Astrocyte (in vitro differentiated cells and primary cell): ENCODE measurements at regions not wholly inside any gene's neighbourhood (a gene's known extent, or its start where the extent isn't known, plus 50 kb on each side); places are given as distances from the start of the nearest gene placed in this dataset.

Experiments used
- DNase-seq: peaks from one replicate; pipeline ENCODE4 v3.0.0-alpha.2; 2010; ENCODE audit warnings: low read depth
- FAIRE-seq: peaks from 2 replicates; lab custom pipeline; 2011; peaks lifted over from hg19 to GRCh38; lab: Jason Lieb, UNC
- H2AFZ ChIP-seq: 2 replicates; pipeline ENCODE4 v1.6.0; 2012; ENCODE audit warnings: low read depth, low read length, inconsistent platforms
- H3K27ac ChIP-seq: 2 replicates; pipeline ENCODE4 v1.5.1; 2011; ENCODE audit warnings: low read depth, low read length, inconsistent platforms
- H3K27me3 ChIP-seq: 2 replicates; pipeline ENCODE4 v1.6.0; 2011; ENCODE audit warnings: low read length, inconsistent platforms; ENCODE audit not compliant: insufficient read depth
- H3K36me3 ChIP-seq: 2 replicates; pipeline ENCODE4 v1.5.1; 2011; ENCODE audit warnings: low read length, inconsistent platforms; ENCODE audit not compliant: insufficient read depth
- H3K4me1 ChIP-seq: 2 replicates; pipeline ENCODE4 v1.5.1; 2011; ENCODE audit warnings: low read length, inconsistent platforms; ENCODE audit not compliant: insufficient read depth
- H3K4me2 ChIP-seq: 2 replicates; pipeline ENCODE4 v1.6.0; 2012; ENCODE audit warnings: low read length, inconsistent platforms
- H3K4me3 ChIP-seq: 2 replicates; pipeline ENCODE4 v1.5.1; 2011; ENCODE audit warnings: low read depth, mild to moderate bottlenecking, low read length, inconsistent platforms; ENCODE audit not compliant: insufficient read depth
- H3K79me2 ChIP-seq: 2 replicates; pipeline ENCODE4 v1.6.0; 2012; ENCODE audit warnings: mild to moderate bottlenecking, low read length, inconsistent platforms; ENCODE audit not compliant: insufficient read depth
- H3K9ac ChIP-seq: 2 replicates; pipeline ENCODE4 v1.6.0; 2012; ENCODE audit warnings: mild to moderate bottlenecking, low read length, inconsistent platforms
- H3K9me3 ChIP-seq: 2 replicates; pipeline ENCODE4 v1.5.1; 2012; ENCODE audit warnings: low read depth, mild to moderate bottlenecking, low read length, inconsistent platforms; ENCODE audit not compliant: insufficient read depth
- H4K20me1 ChIP-seq: 2 replicates; pipeline ENCODE4 v1.6.0; 2012; ENCODE audit warnings: low read length, inconsistent platforms; ENCODE audit not compliant: insufficient read depth
- H3K27ac Mint-ChIP-seq: one replicate; pipeline ENCODE4 v1.8.0; 2021; ENCODE audit warnings: mild to moderate bottlenecking, mixed read lengths; ENCODE audit not compliant: unreplicated experiment
- H3K27me3 Mint-ChIP-seq: one replicate; pipeline ENCODE4 v1.8.0; 2021; ENCODE audit warnings: low read depth, mixed read lengths; ENCODE audit not compliant: unreplicated experiment
- H3K36me3 Mint-ChIP-seq: one replicate; pipeline ENCODE4 v1.8.0; 2021; ENCODE audit warnings: low read depth, mixed read lengths; ENCODE audit not compliant: unreplicated experiment
- H3K4me1 Mint-ChIP-seq: one replicate; pipeline ENCODE4 v1.8.0; 2021; ENCODE audit warnings: low read depth, mixed read lengths; ENCODE audit not compliant: unreplicated experiment
- H3K4me3 Mint-ChIP-seq: one replicate; pipeline ENCODE4 v1.8.0; 2021; ENCODE audit warnings: mild to moderate bottlenecking, moderate library complexity, mixed read lengths; ENCODE audit not compliant: unreplicated experiment
- H3K9me3 Mint-ChIP-seq: one replicate; pipeline ENCODE4 v1.8.0; 2021; ENCODE audit warnings: mild to moderate bottlenecking, mixed read lengths; ENCODE audit not compliant: unreplicated experiment
- EZH2 ChIP-seq: IDR thresholded peaks from 2 replicates; pipeline ENCODE4 v1.6.1; 2012; ENCODE audit warnings: mild to moderate bottlenecking, low read length, inconsistent platforms; ENCODE audit not compliant: insufficient read depth
- TF ChIP-seq, protein P1 (sequence below): IDR thresholded peaks from 2 replicates; pipeline ENCODE4 v1.5.1; 2011; ENCODE audit warnings: low read depth, mild to moderate bottlenecking, inconsistent platforms, low read length, moderate library complexity; ENCODE audit not compliant: insufficient read depth

DNA sequence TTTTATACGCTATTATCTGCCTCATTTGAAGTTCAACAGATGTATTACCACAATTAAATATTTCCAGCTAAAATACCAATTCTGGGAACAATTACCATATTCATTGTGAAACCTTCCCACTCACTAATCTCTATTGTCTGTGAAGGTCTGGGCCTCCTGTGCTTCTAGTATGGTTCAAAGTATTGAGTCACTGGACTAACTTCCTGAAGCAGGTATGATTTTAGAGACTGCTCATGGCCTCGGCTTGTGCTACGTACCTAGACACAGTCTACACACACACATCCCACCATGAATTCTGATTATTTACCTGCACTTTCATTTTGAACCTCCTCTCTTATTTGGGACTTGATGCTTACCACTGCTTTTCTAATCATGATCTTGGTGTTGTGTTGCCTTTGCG, 180.7 kb upstream of the EPHA4 start:
- H3K27me3 Mint-ChIP-seq, result no peaks in the 10 kb centered on the region
- H3K36me3 ChIP-seq, result no peaks in the 10 kb centered on the region
- H3K4me3 Mint-ChIP-seq, result no peak overlapping the region
- H3K9ac ChIP-seq, result no peak overlapping the region
- DNase-seq (peak; percentile 39), FAIRE-seq (no peak)
- no peak overlapping the region for H3K4me2 ChIP-seq
- H3K27ac ChIP-seq, result no peak overlapping the region
- no peaks in the 10 kb centered on the region for H3K4me1 ChIP-seq
- no peak overlapping the region for H2AFZ ChIP-seq
- no peaks in the 10 kb centered on the region for H4K20me1 ChIP-seq
- no peak overlapping the region for H3K27ac Mint-ChIP-seq
- H3K4me3 ChIP-seq, result no peak overlapping the region
- no peaks in the 10 kb centered on the region for H3K9me3 ChIP-seq
- H3K36me3 Mint-ChIP-seq, result no peaks in the 10 kb centered on the region
- no peaks in the 10 kb centered on the region for H3K27me3 ChIP-seq
- no peaks in the 10 kb centered on the region for H3K9me3 Mint-ChIP-seq
- H3K79me2 ChIP-seq, result no peaks in the 10 kb centered on the region
- TF ChIP-seq, protein P1, sequence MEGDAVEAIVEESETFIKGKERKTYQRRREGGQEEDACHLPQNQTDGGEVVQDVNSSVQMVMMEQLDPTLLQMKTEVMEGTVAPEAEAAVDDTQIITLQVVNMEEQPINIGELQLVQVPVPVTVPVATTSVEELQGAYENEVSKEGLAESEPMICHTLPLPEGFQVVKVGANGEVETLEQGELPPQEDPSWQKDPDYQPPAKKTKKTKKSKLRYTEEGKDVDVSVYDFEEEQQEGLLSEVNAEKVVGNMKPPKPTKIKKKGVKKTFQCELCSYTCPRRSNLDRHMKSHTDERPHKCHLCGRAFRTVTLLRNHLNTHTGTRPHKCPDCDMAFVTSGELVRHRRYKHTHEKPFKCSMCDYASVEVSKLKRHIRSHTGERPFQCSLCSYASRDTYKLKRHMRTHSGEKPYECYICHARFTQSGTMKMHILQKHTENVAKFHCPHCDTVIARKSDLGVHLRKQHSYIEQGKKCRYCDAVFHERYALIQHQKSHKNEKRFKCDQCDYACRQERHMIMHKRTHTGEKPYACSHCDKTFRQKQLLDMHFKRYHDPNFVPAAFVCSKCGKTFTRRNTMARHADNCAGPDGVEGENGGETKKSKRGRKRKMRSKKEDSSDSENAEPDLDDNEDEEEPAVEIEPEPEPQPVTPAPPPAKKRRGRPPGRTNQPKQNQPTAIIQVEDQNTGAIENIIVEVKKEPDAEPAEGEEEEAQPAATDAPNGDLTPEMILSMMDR, result no peak
- TF ChIP-seq EZH2, result no peak
- H3K4me1 Mint-ChIP-seq, result no peaks in the 10 kb centered on the region

DNA sequence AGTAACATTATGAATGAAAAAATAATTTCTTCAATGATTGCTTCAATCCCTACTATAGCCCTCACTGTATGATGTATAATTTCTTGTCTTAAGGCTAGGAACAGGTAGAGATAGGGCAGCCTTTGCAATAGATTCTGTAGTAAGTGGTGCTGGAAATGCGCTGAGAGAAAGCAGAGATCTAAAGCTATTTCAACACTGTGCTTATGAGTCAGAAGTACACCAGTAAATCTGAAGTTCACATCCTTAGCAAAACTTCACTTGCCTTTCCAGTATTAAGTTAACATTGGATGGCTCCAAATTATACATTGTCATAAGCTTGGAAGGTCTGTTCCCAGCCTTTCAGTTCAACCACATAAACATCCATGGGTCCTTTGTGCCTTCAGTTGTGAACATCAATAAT, 178.2 kb upstream of the EPHA4 start:
- Histone ChIP-seq H3K4me2 (no peak overlapping the region), H3K27me3 (no peaks in the 10 kb centered on the region), H3K9me3 (no peaks in the 10 kb centered on the region), H3K27ac (no peak overlapping the region), H3K4me1 (no peaks in the 10 kb centered on the region), H3K9ac (no peak overlapping the region), H3K4me3 (no peak overlapping the region), H4K20me1 (no peaks in the 10 kb centered on the region), H3K36me3 (no peaks in the 10 kb centered on the region), H3K79me2 (no peaks in the 10 kb centered on the region), H2AFZ (no peak overlapping the region)
- Mint-ChIP-seq H3K36me3 (no peaks in the 10 kb centered on the region), H3K4me1 (no peaks in the 10 kb centered on the region), H3K27me3 (no peaks in the 10 kb centered on the region), H3K9me3 (no peaks in the 10 kb centered on the region), H3K27ac (no peak overlapping the region), H3K4me3 (no peak overlapping the region)
- FAIRE-seq, result no peak
- no peak for TF ChIP-seq EZH2
- TF ChIP-seq, protein P1, result no peak
- no peak for DNase-seq

DNA sequence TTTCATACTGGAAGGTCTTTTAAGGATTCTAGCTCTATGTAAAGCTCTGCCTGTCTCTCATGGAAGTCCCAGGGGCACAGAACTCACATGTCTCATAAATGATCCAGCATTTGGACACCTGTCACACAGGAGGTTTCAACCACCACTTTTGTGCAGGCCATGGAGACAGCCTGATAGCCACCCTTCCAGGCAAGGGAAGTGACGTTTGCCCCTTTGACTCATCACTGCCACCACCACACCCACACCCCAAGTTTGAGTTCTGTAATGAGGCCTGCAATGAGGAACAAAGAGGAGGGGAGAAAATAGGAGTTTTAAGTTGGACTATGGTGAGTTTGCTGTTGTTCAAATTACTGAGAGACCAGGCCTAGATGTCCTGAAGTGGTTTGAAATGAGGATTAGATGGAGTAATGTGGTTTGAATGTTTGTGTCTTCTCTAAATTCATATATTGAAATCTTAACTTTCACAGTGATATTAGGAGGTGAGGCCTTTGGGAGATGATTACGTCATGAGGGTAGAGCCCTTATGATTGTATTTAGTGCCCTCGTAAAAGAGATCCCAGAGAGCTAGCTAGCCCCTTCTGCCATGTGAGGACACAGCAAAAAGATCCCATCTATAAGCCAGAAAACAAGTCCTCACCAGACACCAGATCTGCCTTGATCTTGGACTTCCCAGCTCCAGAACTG, 175.3 kb upstream of the EPHA4 start:
- Histone ChIP-seq H3K9ac (no peak overlapping the region), H3K27ac (no peak overlapping the region), H3K4me1 (no peaks in the 10 kb centered on the region), H3K9me3 (no peaks in the 10 kb centered on the region), H3K4me3 (no peak overlapping the region), H3K79me2 (no peaks in the 10 kb centered on the region), H3K4me2 (no peak overlapping the region), H3K27me3 (no peaks in the 10 kb centered on the region), H3K36me3 (no peaks in the 10 kb centered on the region), H2AFZ (no peak overlapping the region), H4K20me1 (no peaks in the 10 kb centered on the region)
- FAIRE-seq (no peak), DNase-seq (no peak)
- no peaks in the 10 kb centered on the region for H3K27me3 Mint-ChIP-seq
- TF ChIP-seq, protein P1, result no peak
- no peak for TF ChIP-seq EZH2
- H3K36me3 Mint-ChIP-seq, result no peaks in the 10 kb centered on the region
- H3K27ac Mint-ChIP-seq, result no peak overlapping the region
- H3K9me3 Mint-ChIP-seq, result no peaks in the 10 kb centered on the region
- no peaks in the 10 kb centered on the region for H3K4me1 Mint-ChIP-seq
- H3K4me3 Mint-ChIP-seq, result no peak overlapping the region
